ENCODE measurements at regions not wholly inside any gene's neighbourhood (a gene's known extent, or its start where the extent isn't known, plus 50 kb on each side); places are given as distances from the start of the nearest gene placed in this dataset.

DNA sequence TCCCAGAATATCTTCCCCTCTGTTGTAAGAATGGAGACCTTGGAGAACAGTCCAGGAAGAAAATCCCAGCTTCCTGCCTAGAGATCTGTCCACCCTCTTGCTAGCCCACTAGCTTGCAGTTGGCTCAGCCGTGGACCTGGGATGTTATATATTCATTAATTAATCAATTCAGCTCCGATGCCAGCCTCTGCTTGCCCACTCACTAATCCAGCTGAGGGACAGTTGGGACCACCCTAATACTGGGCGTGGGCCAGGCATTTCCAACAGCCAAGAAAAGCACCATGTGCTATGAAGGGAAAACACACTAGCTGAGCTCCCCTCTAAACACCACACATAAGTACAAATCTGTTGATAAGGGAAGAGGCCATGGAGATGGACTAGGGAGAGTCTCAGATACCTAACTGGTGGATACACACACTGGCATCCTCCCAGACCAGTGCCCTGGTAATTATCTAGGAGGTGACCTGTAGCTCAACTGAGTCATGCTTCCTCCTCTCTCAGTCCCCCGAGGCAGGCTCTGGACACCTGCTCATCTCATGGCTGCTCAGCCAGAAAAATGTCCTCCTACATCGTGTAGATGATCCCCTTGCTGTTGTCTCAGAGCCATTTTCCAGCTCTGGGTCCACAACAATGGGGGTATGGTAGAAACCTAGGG, 78.9 kb downstream of the ANKRD60 start:
- no peaks in the 10 kb centered on the region for H3K36me3 Mint-ChIP-seq
- peaks cover 0 to 5% (median 0%) of the 10 kb centered on the region in 4 donors for H3K4me1 Mint-ChIP-seq
- H3K27ac Mint-ChIP-seq, result no peak overlapping the region
- no peak overlapping the region for H3K27ac ChIP-seq (ENCODE audit: insufficient read depth, low read length, poor library complexity, severe bottlenecking)
- H3K27me3 Mint-ChIP-seq, result peaks cover 38% of the 10 kb centered on the region
- H3K4me3 Mint-ChIP-seq, result no peak overlapping the region
- no peak for DNase-seq
- no peaks in the 10 kb centered on the region for H3K4me1 ChIP-seq (ENCODE audit: control insufficient read depth, insufficient read depth, low read length, poor library complexity, severe bottlenecking)
- H3K27me3 ChIP-seq (ENCODE audit: control insufficient read depth, insufficient read depth, low read length), result peaks cover 13% of the 10 kb centered on the region
- ATAC-seq (ENCODE audit: low read depth in 2 of 2), result no peak
- H3K4me3 ChIP-seq (ENCODE audit: low read depth, low read length), result no peak overlapping the region
- no peaks in the 10 kb centered on the region for H3K9me3 ChIP-seq (ENCODE audit: control insufficient read depth in 2 of 2, low read length in 2 of 2)
- H3K36me3 ChIP-seq (ENCODE audit: control insufficient read depth, insufficient read depth, low read length), result no peaks in the 10 kb centered on the region
- H3K9me3 Mint-ChIP-seq, result peaks cover 0 to 2% (median 0%) of the 10 kb centered on the region in 7 donors

DNA sequence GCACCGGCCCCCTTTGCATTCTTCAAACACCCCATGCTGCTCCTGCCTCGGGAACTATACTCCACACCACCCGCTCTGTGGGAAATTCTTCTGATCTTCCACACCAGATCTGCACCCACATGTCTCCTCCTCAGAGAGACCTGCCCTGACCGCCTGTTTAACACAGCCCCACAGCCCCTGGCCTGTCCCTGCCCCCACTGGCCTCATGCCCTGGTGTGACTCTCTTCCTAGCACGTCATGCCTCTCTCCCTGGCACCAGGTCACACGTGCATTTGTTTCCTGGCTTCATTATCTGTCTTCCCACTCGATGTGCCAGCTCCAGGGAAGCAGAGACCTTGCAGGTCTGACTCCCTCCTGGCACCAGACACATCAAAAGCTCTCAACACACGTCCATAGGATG, 79.6 kb downstream of the ANKRD60 start:
- H3K36me3 ChIP-seq (ENCODE audit: control insufficient read depth, insufficient read depth, low read length), result no peaks in the 10 kb centered on the region
- H3K9me3 ChIP-seq (ENCODE audit: control insufficient read depth in 2 of 2, low read length in 2 of 2), result no peaks in the 10 kb centered on the region
- peaks cover 0 to 5% (median 0%) of the 10 kb centered on the region in 4 donors for H3K4me1 Mint-ChIP-seq
- peaks cover 12% of the 10 kb centered on the region for H3K27me3 ChIP-seq (ENCODE audit: control insufficient read depth, insufficient read depth, low read length)
- no peaks in the 10 kb centered on the region for H3K4me1 ChIP-seq (ENCODE audit: control insufficient read depth, insufficient read depth, low read length, poor library complexity, severe bottlenecking)
- no peak overlapping the region for H3K4me3 Mint-ChIP-seq
- H3K27me3 Mint-ChIP-seq, result peaks cover 34% of the 10 kb centered on the region
- no peak for ATAC-seq (ENCODE audit: low read depth in 2 of 2)
- no peak overlapping the region for H3K27ac ChIP-seq (ENCODE audit: insufficient read depth, low read length, poor library complexity, severe bottlenecking)
- no peaks in the 10 kb centered on the region for H3K36me3 Mint-ChIP-seq
- H3K27ac Mint-ChIP-seq, result no peak overlapping the region
- peaks cover 0 to 2% (median 0%) of the 10 kb centered on the region in 7 donors for H3K9me3 Mint-ChIP-seq
- no peak overlapping the region for H3K4me3 ChIP-seq (ENCODE audit: low read depth, low read length)
- no peak for DNase-seq

DNA sequence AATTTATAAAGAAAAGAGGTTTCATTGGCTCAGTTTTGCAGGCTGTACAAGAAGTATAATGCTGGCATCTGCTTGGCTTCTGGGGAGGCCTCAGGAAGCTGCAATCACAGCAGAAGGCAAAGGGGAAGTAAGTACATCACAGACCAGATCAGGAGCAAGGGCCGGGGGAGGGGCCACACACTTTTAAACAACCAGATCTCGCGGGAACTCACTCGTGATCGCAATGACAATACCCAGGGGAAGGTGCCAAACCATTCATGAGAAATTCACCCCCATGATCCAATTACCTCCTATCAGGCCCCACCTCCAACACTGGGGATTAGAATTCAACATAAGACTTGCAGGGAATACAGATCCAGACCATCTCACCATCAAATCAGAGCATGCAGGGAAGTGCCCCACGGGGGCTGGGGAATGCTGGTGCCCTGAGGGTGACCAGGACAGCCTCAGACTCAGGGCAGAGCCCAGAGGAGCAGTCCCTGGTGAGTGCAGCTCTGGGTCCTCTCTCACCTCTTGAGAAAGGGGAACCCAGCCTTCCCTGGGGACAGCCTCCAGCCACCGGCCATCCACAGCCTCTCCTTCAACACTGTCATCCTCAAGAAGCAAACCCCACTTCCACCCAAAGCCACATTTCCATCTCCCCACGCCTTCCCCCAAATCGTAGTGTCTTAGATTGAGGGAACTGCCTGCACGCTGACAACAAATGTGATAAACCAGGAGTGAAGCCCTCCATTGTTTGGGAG, 80.7 kb downstream of the ANKRD60 start:
- no peaks in the 10 kb centered on the region for H3K36me3 ChIP-seq (ENCODE audit: control insufficient read depth, insufficient read depth, low read length)
- no peak overlapping the region for H3K4me3 ChIP-seq (ENCODE audit: low read depth, low read length)
- peaks cover 5% of the 10 kb centered on the region for H3K27me3 ChIP-seq (ENCODE audit: control insufficient read depth, insufficient read depth, low read length)
- no peak overlapping the region for H3K27ac Mint-ChIP-seq
- DNase-seq (no peak), ATAC-seq (ENCODE audit: low read depth in 2 of 2) (no peak)
- peaks cover 27% of the 10 kb centered on the region for H3K27me3 Mint-ChIP-seq
- H3K36me3 Mint-ChIP-seq, result no peaks in the 10 kb centered on the region
- peaks cover 0 to 5% (median 0%) of the 10 kb centered on the region in 4 donors for H3K4me1 Mint-ChIP-seq
- H3K27ac ChIP-seq (ENCODE audit: insufficient read depth, low read length, poor library complexity, severe bottlenecking), result no peak overlapping the region
- H3K4me3 Mint-ChIP-seq, result no peak overlapping the region
- H3K9me3 ChIP-seq (ENCODE audit: control insufficient read depth in 2 of 2, low read length in 2 of 2), result no peaks in the 10 kb centered on the region
- H3K9me3 Mint-ChIP-seq, result peaks cover 0 to 2% (median 0%) of the 10 kb centered on the region in 7 donors
- no peaks in the 10 kb centered on the region for H3K4me1 ChIP-seq (ENCODE audit: control insufficient read depth, insufficient read depth, low read length, poor library complexity, severe bottlenecking)

GRCh38 chr20:58146746-58147140, 81.7 kb downstream of the ANKRD60 start:
- H3K4me1 Mint-ChIP-seq, result peaks cover 0 to 5% (median 0%) of the 10 kb centered on the region in 4 donors
- no peaks in the 10 kb centered on the region for H3K36me3 Mint-ChIP-seq
- H3K4me3 Mint-ChIP-seq, result no peak overlapping the region
- Histone ChIP-seq H3K4me3 (ENCODE audit: low read depth, low read length) (no peak overlapping the region), H3K27ac (ENCODE audit: insufficient read depth, low read length, poor library complexity, severe bottlenecking) (no peak overlapping the region), H3K36me3 (ENCODE audit: control insufficient read depth, insufficient read depth, low read length) (no peaks in the 10 kb centered on the region), H3K27me3 (ENCODE audit: control insufficient read depth, insufficient read depth, low read length) (peaks cover 3% of the 10 kb centered on the region), H3K4me1 (ENCODE audit: control insufficient read depth, insufficient read depth, low read length, poor library complexity, severe bottlenecking) (no peaks in the 10 kb centered on the region), H3K9me3 (ENCODE audit: control insufficient read depth in 2 of 2, low read length in 2 of 2) (no peaks in the 10 kb centered on the region)
- peaks cover 31% of the 10 kb centered on the region for H3K27me3 Mint-ChIP-seq
- ATAC-seq (ENCODE audit: low read depth in 2 of 2) (no peak), DNase-seq (no peak)
- H3K27ac Mint-ChIP-seq, result no peak overlapping the region
- H3K9me3 Mint-ChIP-seq, result peaks cover 0 to 2% (median 0%) of the 10 kb centered on the region in 7 donors

- Histone ChIP-seq H3K4me1 (ENCODE audit: control insufficient read depth, insufficient read depth, low read length, poor library complexity, severe bottlenecking) (no peaks in the 10 kb centered on the region), H3K27ac (ENCODE audit: insufficient read depth, low read length, poor library complexity, severe bottlenecking) (no peak overlapping the region), H3K4me3 (ENCODE audit: low read depth, low read length) (no peak overlapping the region), H3K27me3 (ENCODE audit: control insufficient read depth, insufficient read depth, low read length) (peaks cover 3% of the 10 kb centered on the region), H3K9me3 (ENCODE audit: control insufficient read depth in 2 of 2, low read length in 2 of 2) (no peaks in the 10 kb centered on the region), H3K36me3 (ENCODE audit: control insufficient read depth, insufficient read depth, low read length) (no peaks in the 10 kb centered on the region)
- Mint-ChIP-seq H3K27me3 (peaks cover 31% of the 10 kb centered on the region), H3K4me1 (peaks cover 0 to 5% (median 0%) of the 10 kb centered on the region in 4 donors), H3K4me3 (no peak overlapping the region), H3K36me3 (no peaks in the 10 kb centered on the region), H3K27ac (no peak overlapping the region), H3K9me3 (peaks cover 0 to 2% (median 0%) of the 10 kb centered on the region in 7 donors)
- DNase-seq, result no peak
- ATAC-seq (ENCODE audit: low read depth in 2 of 2), result no peak
These were observed 82.2 kb downstream of the ANKRD60 start for GRCh38 chr20:58146081-58146745.

DNA sequence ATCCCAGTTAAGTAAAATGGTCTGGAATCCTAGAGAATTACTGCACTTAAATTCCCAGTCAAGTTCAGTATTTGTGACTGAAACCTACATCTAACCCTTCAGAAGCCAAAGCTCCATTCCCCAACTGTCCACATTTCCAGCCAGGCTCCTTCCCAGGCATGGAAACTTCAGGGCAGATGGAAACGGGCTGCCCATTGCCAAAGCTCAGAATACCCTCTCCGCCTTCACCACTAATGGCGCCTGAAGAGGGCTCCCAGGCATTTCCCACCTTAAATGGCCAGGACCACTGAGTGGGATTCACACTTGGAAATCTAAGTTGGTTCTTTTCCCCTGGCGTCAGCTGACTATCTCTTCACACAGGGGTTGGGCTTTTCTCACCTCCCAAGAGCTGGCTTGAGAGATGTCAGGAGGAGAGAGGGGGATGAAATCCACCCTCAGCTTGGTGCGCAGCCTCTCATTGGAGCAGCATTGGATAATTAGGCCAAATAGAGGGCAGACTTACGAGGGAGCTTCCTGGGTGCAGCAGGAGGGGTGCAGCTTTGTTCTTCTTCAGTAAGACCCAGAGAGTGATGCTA, 82.9 kb downstream of the ANKRD60 start:
- peaks cover 28% of the 10 kb centered on the region for H3K27me3 Mint-ChIP-seq
- no peak for ATAC-seq (ENCODE audit: low read depth in 2 of 2)

DNA sequence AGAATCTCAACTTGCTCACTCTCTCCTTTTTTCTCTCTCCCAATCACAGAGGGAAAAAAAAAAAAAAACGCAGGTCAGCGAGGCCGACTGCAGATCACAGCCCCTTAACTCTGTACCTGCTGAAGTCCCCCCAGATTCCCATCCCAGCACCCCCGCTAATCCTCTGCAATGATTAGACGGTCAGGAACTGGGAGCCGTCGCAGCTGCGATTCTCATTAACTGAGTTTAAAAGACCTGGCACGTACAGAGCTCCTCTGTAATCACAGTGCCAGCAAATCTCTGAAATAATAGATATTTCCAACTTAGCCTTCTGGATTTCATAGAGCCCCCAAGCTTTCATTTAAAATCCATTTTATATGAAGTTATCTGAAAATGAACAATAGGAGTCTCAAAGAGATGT, 84.4 kb downstream of the ANKRD60 start:
- no peak for DNase-seq
- Mint-ChIP-seq H3K4me3 (no peak overlapping the region), H3K27ac (no peak overlapping the region), H3K4me1 (no peaks in the 10 kb centered on the region), H3K36me3 (no peaks in the 10 kb centered on the region), H3K27me3 (peaks cover 16% of the 10 kb centered on the region), H3K9me3 (peaks cover 0 to 1% (median 0%) of the 10 kb centered on the region in 7 donors)
- no peak for ATAC-seq (ENCODE audit: low read depth in 2 of 2)
- Histone ChIP-seq H3K4me1 (ENCODE audit: control insufficient read depth, insufficient read depth, low read length, poor library complexity, severe bottlenecking) (no peaks in the 10 kb centered on the region), H3K9me3 (ENCODE audit: control insufficient read depth in 2 of 2, low read length in 2 of 2) (no peaks in the 10 kb centered on the region), H3K27ac (ENCODE audit: insufficient read depth, low read length, poor library complexity, severe bottlenecking) (no peak overlapping the region), H3K36me3 (ENCODE audit: control insufficient read depth, insufficient read depth, low read length) (no peaks in the 10 kb centered on the region), H3K4me3 (ENCODE audit: low read depth, low read length) (no peak overlapping the region), H3K27me3 (ENCODE audit: control insufficient read depth, insufficient read depth, low read length) (no peaks in the 10 kb centered on the region)

More for the DNA sequence above, 82.9 kb downstream of the ANKRD60 start:
- H3K4me1 Mint-ChIP-seq, result peaks cover 0 to 5% (median 0%) of the 10 kb centered on the region in 4 donors
- peaks cover 0 to 2% (median 0%) of the 10 kb centered on the region in 7 donors for H3K9me3 Mint-ChIP-seq
- Histone ChIP-seq H3K27ac (ENCODE audit: insufficient read depth, low read length, poor library complexity, severe bottlenecking) (no peak overlapping the region), H3K4me3 (ENCODE audit: low read depth, low read length) (no peak overlapping the region), H3K36me3 (ENCODE audit: control insufficient read depth, insufficient read depth, low read length) (no peaks in the 10 kb centered on the region), H3K27me3 (ENCODE audit: control insufficient read depth, insufficient read depth, low read length) (peaks cover 3% of the 10 kb centered on the region), H3K9me3 (ENCODE audit: control insufficient read depth in 2 of 2, low read length in 2 of 2) (no peaks in the 10 kb centered on the region), H3K4me1 (ENCODE audit: control insufficient read depth, insufficient read depth, low read length, poor library complexity, severe bottlenecking) (no peaks in the 10 kb centered on the region)
- H3K4me3 Mint-ChIP-seq, result no peak overlapping the region
- DNase-seq, result no peak
- H3K36me3 Mint-ChIP-seq, result no peaks in the 10 kb centered on the region
- H3K27ac Mint-ChIP-seq, result no peak overlapping the region

Data from CD4-positive, CD25-positive, alpha-beta regulatory T cell (primary cell).